SK-N-SH (cell line): ENCODE measurements at regions not wholly inside any gene's neighbourhood (a gene's known extent, or its start where the extent isn't known, plus 50 kb on each side); places are given as distances from the start of the nearest gene placed in this dataset.

Source experiments
- CTCF ChIA-PET: fragments of 300-600, 350-600 bp; formaldehyde crosslinking; extraction: SDS; loops from one replicate; lab custom pipeline; 2021; lab: Yijun Ruan, JAX
- POLR2A ChIA-PET: fragments of 350-600 bp; sonication (Branson Sonifier 250); formaldehyde crosslinking; extraction: SDS; loops from one replicate; lab custom pipeline; 2020; ENCODE audit warnings: antibody characterized with exemption, inconsistent platforms; lab: Yijun Ruan, JAX
- DNase-seq: peaks from one replicate; pipeline ENCODE4 v3.0.0; 2012
- H2AFZ ChIP-seq: fragments of 200-600 bp; sonication (generic); 2 replicates; pipeline ENCODE4 v1.8.1; 2016; ENCODE audit warnings: antibody characterized with exemption, mild to moderate bottlenecking, low read depth
- H3F3A ChIP-seq: fragments of 200-600 bp; sonication (generic); replicated peaks from 2 replicates; pipeline ENCODE3; 2016; ENCODE audit warnings: antibody characterized with exemption, mild to moderate bottlenecking; ENCODE audit not compliant: insufficient read depth
- H3K27ac ChIP-seq, 2 experiments: fragments of 200-500 bp in 1 of 2; fragments of 200-600 bp in 1 of 2; sonication (Bioruptor generic) in 1 of 2; sonication (generic), shearing (Covaris generic) in 1 of 2; 2 replicates each; pipeline versions ENCODE4 v1.5.1 to v1.6.1; 2014 to 2016; ENCODE audit warnings: low read depth in 2 of 2, inconsistent platforms in 1 of 2, low read length in 1 of 2, mild to moderate bottlenecking in 1 of 2, mixed read lengths in 1 of 2
- H3K27me3 ChIP-seq: fragments of 200-600 bp; sonication (generic), shearing (Covaris generic); 2 replicates; pipeline ENCODE4 v1.6.1; 2016; ENCODE audit warnings: mixed run types; ENCODE audit not compliant: insufficient read depth
- H3K36me3 ChIP-seq, 2 experiments: fragments of 200-500 bp in 1 of 2; fragments of 200-600 bp in 1 of 2; sonication (Bioruptor generic) in 1 of 2; sonication (generic) in 1 of 2; replicated peaks in 1 of 2; 2 replicates each; pipeline versions ENCODE3 to v1.5.1; 2014 to 2016; ENCODE audit warnings: low read length in 1 of 2, mild to moderate bottlenecking in 1 of 2; ENCODE audit not compliant: insufficient read depth in 2 of 2, control insufficient read depth in 1 of 2
- H3K4me1 ChIP-seq, 2 experiments: fragments of 200-500 bp in 1 of 2; fragments of 200-600 bp in 1 of 2; sonication (Bioruptor generic) in 1 of 2; sonication (generic), shearing (Covaris generic) in 1 of 2; 2 replicates each; pipeline versions ENCODE4 v1.5.1 to v1.6.1; 2014 to 2016; ENCODE audit warnings: low read depth in 1 of 2, low read length in 1 of 2, mixed run types in 1 of 2; ENCODE audit not compliant: insufficient read depth in 2 of 2, control insufficient read depth in 1 of 2
- H3K4me2 ChIP-seq: fragments of 200-600 bp; sonication (generic), shearing (Covaris generic); 2 replicates; pipeline ENCODE4 v1.6.1; 2017; ENCODE audit warnings: mixed run types
- H3K4me3 ChIP-seq, 2 experiments: fragments of 200-500 bp in 1 of 2; fragments of 200-600 bp in 1 of 2; sonication (Bioruptor generic) in 1 of 2; sonication (generic), shearing (Covaris generic) in 1 of 2; 2 replicates each; pipeline versions ENCODE4 v1.5.1 to v1.8.1; 2014 to 2016; ENCODE audit warnings: low read depth in 2 of 2, inconsistent platforms in 1 of 2, low read length in 1 of 2, mild to moderate bottlenecking in 1 of 2, mixed read lengths in 1 of 2, moderate library complexity in 1 of 2
- H3K79me2 ChIP-seq: fragments of 200-600 bp; sonication (generic); 2 replicates; pipeline ENCODE4 v1.8.1; 2017; ENCODE audit warnings: mild to moderate bottlenecking; ENCODE audit not compliant: insufficient read depth
- H3K9ac ChIP-seq: fragments of 200-600 bp; sonication (generic); 2 replicates; pipeline ENCODE4 v1.6.1; 2017; ENCODE audit warnings: mixed run types
- H3K9me2 ChIP-seq: fragments of 200-600 bp; sonication (generic); 2 replicates; pipeline ENCODE4 v1.6.1; 2017; ENCODE audit warnings: mixed run types
- H3K9me3 ChIP-seq: fragments of 200-600 bp; sonication (generic); 2 replicates; pipeline ENCODE4 v1.6.1; 2017; ENCODE audit warnings: mixed run types, mild to moderate bottlenecking, moderate library complexity
- H4K20me1 ChIP-seq: fragments of 200-600 bp; sonication (generic); 2 replicates; pipeline ENCODE4 v1.6.1; 2017; ENCODE audit warnings: mild to moderate bottlenecking, mixed run types; ENCODE audit not compliant: insufficient read depth
- EP300 ChIP-seq, 2 experiments: IDR thresholded peaks; 2 replicates each; pipeline versions ENCODE4 v1.4.0 to v1.6.1; 2012; ENCODE audit warnings: borderline replicate concordance in 1 of 2, low read depth in 1 of 2, low read length in 1 of 2
- EZH2phosphoT487 ChIP-seq: fragments of 200-600 bp; sonication (generic); IDR thresholded peaks from 2 replicates; pipeline ENCODE4 v1.6.1; 2017; ENCODE audit warnings: low read depth, mixed run types, mild to moderate bottlenecking, antibody characterized with exemption, moderate library complexity, borderline replicate concordance
- FOXM1 ChIP-seq: IDR thresholded peaks from 2 replicates; pipeline ENCODE4 v1.4.0; 2012; ENCODE audit warnings: low read depth, mild to moderate bottlenecking
- GABPA ChIP-seq: IDR thresholded peaks from 2 replicates; pipeline ENCODE4 v1.4.0; 2012; ENCODE audit warnings: low read depth, mild to moderate bottlenecking
- IRF3 ChIP-seq: fragments of 150-350 bp; IDR thresholded peaks from 2 replicates; pipeline ENCODE4 v1.6.1; 2016; ENCODE audit warnings: mild to moderate bottlenecking, low read depth, low read length
- MAX ChIP-seq: IDR thresholded peaks from 2 replicates; pipeline ENCODE4 v1.4.0; 2012; ENCODE audit warnings: low read depth
- MXI1 ChIP-seq: IDR thresholded peaks from 2 replicates; pipeline ENCODE4 v1.6.1; 2012; ENCODE audit warnings: mild to moderate bottlenecking, low read depth, low read length, improper control_type of control experiment
- NRF1 ChIP-seq: IDR thresholded peaks from 2 replicates; pipeline ENCODE4 v1.6.1; 2012; ENCODE audit warnings: low read depth, mild to moderate bottlenecking, low read length
- PBX3 ChIP-seq: IDR thresholded peaks from 2 replicates; pipeline ENCODE4; 2012
- RFX5 ChIP-seq: IDR thresholded peaks from 2 replicates; pipeline ENCODE4 v1.6.1; 2012; ENCODE audit warnings: mild to moderate bottlenecking, improper control_type of control experiment, low read length
- SIN3A ChIP-seq: IDR thresholded peaks from 2 replicates; pipeline ENCODE4 v1.6.1; 2012; ENCODE audit warnings: low read depth, mild to moderate bottlenecking, low read length, moderate library complexity, borderline replicate concordance
- SMC3 ChIP-seq: IDR thresholded peaks from 2 replicates; pipeline ENCODE4 v1.6.1; 2012; ENCODE audit warnings: low read depth, low read length, improper control_type of control experiment
- TCF12 ChIP-seq: IDR thresholded peaks from 2 replicates; pipeline ENCODE4 v1.4.0; 2012
- USF1 ChIP-seq: IDR thresholded peaks from 2 replicates; pipeline ENCODE4 v1.4.0; 2012; ENCODE audit warnings: low read depth, borderline replicate concordance
- WGBS: methylation state at CpG from one replicate; pipeline ENCODE4 v1.1.6; 2017; ENCODE audit warnings: low lambda C conversion rate; 5-methylcytosine and 5-hydroxymethylcytosine counted together
- TF ChIP-seq, protein P1 (sequence below): IDR thresholded peaks from 2 replicates; pipeline ENCODE4 v1.6.1; 2012; ENCODE audit warnings: mild to moderate bottlenecking, low read depth, low read length, moderate library complexity
- TF ChIP-seq, protein P2 (sequence below): fragments of 200-600 bp; sonication (generic); IDR thresholded peaks from 2 replicates; pipeline ENCODE4 v1.6.1; 2017; ENCODE audit warnings: antibody characterized with exemption, mild to moderate bottlenecking, moderate library complexity

- Histone ChIP-seq H3F3A (no peaks in the 10 kb centered on the region), H3K79me2 (no peaks in the 10 kb centered on the region), H3K9me3 (no peaks in the 10 kb centered on the region), H3K4me1 (no peaks in the 10 kb centered on the region; a peak in 1 of 4 replicates), H3K9me2 (no peaks in the 10 kb centered on the region), H3K27me3 (no peaks in the 10 kb centered on the region), H3K27ac (no peak overlapping the region), H3K36me3 (no peaks in the 10 kb centered on the region), H3K4me3 (no peak overlapping the region), H3K4me2 (no peak overlapping the region), H2AFZ (no peak overlapping the region), H3K9ac (no peak overlapping the region), H4K20me1 (no peaks in the 10 kb centered on the region)
- ChIA-PET POLR2A (no interaction called here), CTCF (interaction anchor here (2.4 kb wide), 1 partner anchor 11 kb away, joined by 11 read pairs; no protein-coding TSS in a partner anchor)
- no peak for DNase-seq
- WGBS: 16% methylated on average over 2 of the region's 2 CpGs
- TF ChIP-seq NRF1 (no peak), EP300 (IDR thresholded peaks at IDR 0.05; ENCODE audit: borderline replicate concordance in 1 of 2, low read depth in 1 of 2, low read length in 1 of 2) (no peak), MXI1 (no peak), MAX (no peak), GABPA (no peak)
- TF ChIP-seq, protein P1, sequence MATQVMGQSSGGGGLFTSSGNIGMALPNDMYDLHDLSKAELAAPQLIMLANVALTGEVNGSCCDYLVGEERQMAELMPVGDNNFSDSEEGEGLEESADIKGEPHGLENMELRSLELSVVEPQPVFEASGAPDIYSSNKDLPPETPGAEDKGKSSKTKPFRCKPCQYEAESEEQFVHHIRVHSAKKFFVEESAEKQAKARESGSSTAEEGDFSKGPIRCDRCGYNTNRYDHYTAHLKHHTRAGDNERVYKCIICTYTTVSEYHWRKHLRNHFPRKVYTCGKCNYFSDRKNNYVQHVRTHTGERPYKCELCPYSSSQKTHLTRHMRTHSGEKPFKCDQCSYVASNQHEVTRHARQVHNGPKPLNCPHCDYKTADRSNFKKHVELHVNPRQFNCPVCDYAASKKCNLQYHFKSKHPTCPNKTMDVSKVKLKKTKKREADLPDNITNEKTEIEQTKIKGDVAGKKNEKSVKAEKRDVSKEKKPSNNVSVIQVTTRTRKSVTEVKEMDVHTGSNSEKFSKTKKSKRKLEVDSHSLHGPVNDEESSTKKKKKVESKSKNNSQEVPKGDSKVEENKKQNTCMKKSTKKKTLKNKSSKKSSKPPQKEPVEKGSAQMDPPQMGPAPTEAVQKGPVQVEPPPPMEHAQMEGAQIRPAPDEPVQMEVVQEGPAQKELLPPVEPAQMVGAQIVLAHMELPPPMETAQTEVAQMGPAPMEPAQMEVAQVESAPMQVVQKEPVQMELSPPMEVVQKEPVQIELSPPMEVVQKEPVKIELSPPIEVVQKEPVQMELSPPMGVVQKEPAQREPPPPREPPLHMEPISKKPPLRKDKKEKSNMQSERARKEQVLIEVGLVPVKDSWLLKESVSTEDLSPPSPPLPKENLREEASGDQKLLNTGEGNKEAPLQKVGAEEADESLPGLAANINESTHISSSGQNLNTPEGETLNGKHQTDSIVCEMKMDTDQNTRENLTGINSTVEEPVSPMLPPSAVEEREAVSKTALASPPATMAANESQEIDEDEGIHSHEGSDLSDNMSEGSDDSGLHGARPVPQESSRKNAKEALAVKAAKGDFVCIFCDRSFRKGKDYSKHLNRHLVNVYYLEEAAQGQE: no peak
- TF ChIP-seq, protein P2, sequence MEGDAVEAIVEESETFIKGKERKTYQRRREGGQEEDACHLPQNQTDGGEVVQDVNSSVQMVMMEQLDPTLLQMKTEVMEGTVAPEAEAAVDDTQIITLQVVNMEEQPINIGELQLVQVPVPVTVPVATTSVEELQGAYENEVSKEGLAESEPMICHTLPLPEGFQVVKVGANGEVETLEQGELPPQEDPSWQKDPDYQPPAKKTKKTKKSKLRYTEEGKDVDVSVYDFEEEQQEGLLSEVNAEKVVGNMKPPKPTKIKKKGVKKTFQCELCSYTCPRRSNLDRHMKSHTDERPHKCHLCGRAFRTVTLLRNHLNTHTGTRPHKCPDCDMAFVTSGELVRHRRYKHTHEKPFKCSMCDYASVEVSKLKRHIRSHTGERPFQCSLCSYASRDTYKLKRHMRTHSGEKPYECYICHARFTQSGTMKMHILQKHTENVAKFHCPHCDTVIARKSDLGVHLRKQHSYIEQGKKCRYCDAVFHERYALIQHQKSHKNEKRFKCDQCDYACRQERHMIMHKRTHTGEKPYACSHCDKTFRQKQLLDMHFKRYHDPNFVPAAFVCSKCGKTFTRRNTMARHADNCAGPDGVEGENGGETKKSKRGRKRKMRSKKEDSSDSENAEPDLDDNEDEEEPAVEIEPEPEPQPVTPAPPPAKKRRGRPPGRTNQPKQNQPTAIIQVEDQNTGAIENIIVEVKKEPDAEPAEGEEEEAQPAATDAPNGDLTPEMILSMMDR: no peak
Measured at GRCh38 chr11:11047851-11048610, 190.2 kb upstream of the ZBED5 start.

- Histone ChIP-seq H3K27ac (no peak overlapping the region), H3K9me3 (no peaks in the 10 kb centered on the region), H3K4me2 (no peak overlapping the region), H3K79me2 (no peaks in the 10 kb centered on the region), H3K27me3 (no peaks in the 10 kb centered on the region), H3F3A (no peaks in the 10 kb centered on the region), H3K9me2 (no peaks in the 10 kb centered on the region), H2AFZ (no peak overlapping the region), H3K36me3 (no peaks in the 10 kb centered on the region), H4K20me1 (no peaks in the 10 kb centered on the region), H3K4me1 (no peaks in the 10 kb centered on the region; a peak in 1 of 4 replicates), H3K4me3 (no peak overlapping the region), H3K9ac (no peak overlapping the region)
- DNase-seq: no peak
- ChIA-PET POLR2A (no interaction called here), CTCF (interaction anchor here (2.2 to 2.4 kb wide), 2 partner anchors 9 to 19 kb away, joined by 6 to 11 read pairs; no protein-coding TSS in a partner anchor)
- WGBS: 39% methylated on average over 4 of the region's 4 CpGs
- no peak for TF ChIP-seq EP300 (IDR thresholded peaks at IDR 0.05; ENCODE audit: borderline replicate concordance in 1 of 2, low read depth in 1 of 2, low read length in 1 of 2)
- TF ChIP-seq IRF3: no peak
- TF ChIP-seq EZH2phosphoT487: no peak
- TF ChIP-seq MXI1: no peak
- TF ChIP-seq SIN3A: no peak
- TF ChIP-seq FOXM1: no peak
- TF ChIP-seq GABPA: no peak
- no peak for TF ChIP-seq MAX
- no peak for TF ChIP-seq TCF12
- no peak for TF ChIP-seq RFX5
- TF ChIP-seq PBX3: no peak
- no peak for TF ChIP-seq SMC3
- TF ChIP-seq USF1: no peak
Measured at GRCh38 chr11:11046781-11047180, 188.9 kb upstream of the ZBED5 start.
